Stimulated activated CD4-positive, alpha-beta T cell treated with anti-CD3 and anti-CD28 coated beads, Interleukin-1b, Interleukin-23, amount 100 ng/mL, for 1 hour (primary cell): ENCODE measurements at regions not wholly inside any gene's neighbourhood (a gene's known extent, or its start where the extent isn't known, plus 50 kb on each side); places are given as distances from the start of the nearest gene placed in this dataset.
A peak's percentile ranks its signal among the peaks of the same experiment; 100 is the strongest.
"Not testable (repeated sequence)": the region's sequence is repeated elsewhere in the genome, so short reads cannot be mapped to it uniquely, and the experiment has no call there.

Source experiments
- DNase-seq, 2 donors: peaks; one replicate each; pipeline ENCODE4 v3.0.0-alpha.2; 2020; ENCODE audit warnings: low read depth in 2 of 2

DNA sequence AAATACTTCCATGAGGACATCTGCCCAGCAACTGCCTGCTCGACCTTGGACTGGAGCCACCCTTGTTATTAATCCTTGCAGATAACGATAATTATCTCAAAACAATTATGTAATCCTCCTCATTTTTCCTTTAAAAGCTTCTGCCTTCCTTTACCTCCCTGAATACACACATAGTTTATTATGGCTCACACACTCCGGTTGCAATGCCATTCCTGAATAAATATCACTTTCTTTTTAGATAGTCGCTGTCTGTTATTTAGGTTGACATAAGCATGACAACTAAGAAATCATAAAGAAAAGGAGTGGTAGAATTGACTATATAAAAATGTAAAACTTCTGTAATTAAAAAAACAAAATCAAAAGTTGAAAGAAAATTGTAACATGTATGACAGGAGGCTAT, 64.8 kb downstream of the B4GALT7 start:
- not testable (repeated sequence) for DNase-seq

- DNase-seq: not testable (repeated sequence)
Measured at GRCh38 chr5:177665172-177665571, 65.2 kb downstream of the B4GALT7 start.

- DNase-seq: not testable (repeated sequence)
Measured at GRCh38 chr5:177665960-177666359, 66.0 kb downstream of the B4GALT7 start.

GRCh38 chr5:177671035-177671754, 71.3 kb downstream of the B4GALT7 start:
- DNase-seq: not testable (repeated sequence)

DNA sequence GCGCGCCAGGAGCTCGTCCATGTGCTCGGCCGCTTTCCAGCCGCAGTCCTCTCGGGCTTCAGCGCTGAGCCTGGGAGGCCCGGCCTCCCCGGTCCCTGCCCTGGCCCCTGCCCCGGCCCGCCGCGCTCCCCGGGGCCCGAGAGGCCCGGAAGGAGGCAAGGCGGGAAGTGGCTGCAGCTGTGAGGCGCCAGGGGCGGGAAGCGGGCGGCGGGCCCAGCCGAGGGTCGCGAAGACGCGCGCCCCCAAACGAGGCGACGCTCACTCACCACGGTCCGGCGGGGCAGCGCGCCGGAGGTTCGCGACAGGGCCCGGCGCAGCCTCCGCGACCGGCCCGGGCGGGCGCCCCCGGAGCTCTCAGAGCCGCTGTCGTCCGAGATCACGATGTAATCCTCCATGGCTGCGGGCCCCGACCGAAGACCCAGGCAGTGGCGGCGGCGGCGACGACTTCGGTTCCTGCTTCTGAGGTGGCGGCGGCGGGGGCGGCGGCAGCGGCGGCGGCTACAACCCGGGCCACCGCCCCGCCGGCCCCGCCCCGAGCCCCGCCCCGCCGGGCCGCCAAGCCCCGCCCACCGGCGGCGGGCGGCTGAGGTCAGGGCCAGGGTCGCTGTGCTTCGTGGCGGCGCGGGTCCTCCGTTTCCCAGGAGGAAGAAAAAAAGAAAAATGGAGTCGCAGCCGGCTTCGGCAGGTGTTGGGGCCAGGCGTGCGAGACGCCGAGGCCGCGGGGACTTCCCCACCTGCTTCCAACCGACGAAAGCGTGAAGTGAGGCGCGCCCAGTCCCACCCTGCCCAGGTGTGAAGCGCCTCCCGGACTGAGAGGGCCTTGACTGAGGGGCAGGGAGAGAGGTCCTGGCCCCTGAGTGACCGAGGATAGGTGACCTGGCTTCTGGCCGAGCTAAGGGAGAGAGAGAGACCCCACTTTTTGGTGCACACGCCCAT, 72.1 kb downstream of the B4GALT7 start:
- DNase-seq: peak; percentile 36 to 60
